Stimulated activated CD4-positive, alpha-beta T cell treated with anti-CD3 and anti-CD28 coated beads, Interleukin-1b, Interleukin-23, amount 100 ng/mL, for 48 hours (primary cell): ENCODE measurements at regions not wholly inside any gene's neighbourhood (a gene's known extent, or its start where the extent isn't known, plus 50 kb on each side); places are given as distances from the start of the nearest gene placed in this dataset.

Experiments
- DNase-seq: peaks from one replicate; pipeline ENCODE4 v3.0.0-alpha.2; 2020

DNA sequence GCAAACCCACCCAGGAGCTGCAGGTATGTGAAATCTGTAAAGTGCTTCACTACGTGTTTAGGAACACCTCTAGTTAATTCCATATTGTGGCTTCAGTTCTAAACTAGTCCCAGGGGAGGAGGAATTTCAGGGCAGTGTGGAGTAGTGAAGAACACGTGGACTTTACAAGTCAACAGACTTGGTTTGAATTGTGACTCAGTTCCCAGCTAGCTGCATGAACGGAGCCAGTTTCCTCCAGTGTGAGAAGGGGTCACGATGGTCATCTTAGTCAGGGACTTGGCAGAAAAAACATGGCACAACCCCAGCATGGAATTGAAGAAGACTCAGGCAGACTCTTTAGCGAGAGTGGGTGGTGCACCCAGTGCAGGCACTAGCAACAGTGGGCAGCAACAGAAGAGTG, 175.7 kb upstream of the UBL3 start:
- DNase-seq: no peak

DNA sequence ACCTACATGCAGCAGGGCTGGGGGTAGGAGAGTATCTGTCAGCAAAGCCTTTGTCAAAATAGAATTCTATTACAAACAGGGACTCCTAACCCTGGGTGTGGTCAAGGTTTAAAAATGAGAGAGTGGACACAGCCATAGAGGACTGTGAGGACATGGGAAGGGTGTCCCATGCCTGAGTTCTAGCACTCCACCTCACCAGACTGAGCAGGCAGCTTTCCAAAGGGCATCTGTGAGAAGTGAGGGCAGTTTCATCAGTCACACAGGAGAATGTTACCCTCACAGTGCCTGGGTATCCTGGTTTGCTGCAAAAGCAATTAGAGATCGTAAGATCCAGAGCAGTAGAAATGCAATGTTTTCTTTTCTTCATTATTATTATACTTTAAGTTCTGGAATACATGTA, 174.9 kb upstream of the UBL3 start:
- no peak for DNase-seq

DNA sequence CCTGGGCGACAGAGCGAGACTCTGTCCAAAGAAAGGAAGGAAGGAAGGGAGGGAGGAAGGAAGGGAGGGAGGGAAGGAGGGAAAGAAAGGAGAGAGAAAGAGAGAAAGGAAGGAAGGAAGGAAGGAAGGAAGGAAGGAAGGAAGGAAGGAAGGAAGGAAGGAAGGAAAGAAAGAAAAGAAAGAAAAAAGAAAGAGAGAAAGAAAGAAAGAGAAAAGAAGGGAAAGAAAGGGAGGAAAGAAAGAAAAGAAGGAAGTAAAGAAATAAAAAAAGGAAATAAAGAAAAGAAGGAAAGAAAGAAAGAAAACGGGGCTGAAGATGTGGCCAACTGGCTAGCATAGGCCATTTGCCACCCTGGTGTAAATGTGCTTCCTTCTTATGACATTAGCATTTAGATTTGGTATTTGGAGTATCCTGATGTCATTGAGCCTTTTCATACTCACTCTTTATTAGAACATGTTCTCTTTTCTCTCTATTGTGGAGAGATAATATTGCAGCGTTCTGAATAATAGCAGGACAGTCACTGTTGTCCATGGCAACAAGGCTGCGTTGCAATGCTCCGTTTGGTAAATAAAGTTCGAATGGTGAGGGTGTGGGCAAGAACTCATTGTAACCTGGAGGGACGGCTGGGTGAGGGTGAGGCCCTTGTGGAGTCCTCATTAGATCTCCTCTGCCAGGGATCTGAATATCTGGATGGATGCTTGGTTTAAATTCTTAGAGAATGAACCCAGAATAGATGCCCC, 173.9 kb upstream of the UBL3 start:
- no peak for DNase-seq

DNA sequence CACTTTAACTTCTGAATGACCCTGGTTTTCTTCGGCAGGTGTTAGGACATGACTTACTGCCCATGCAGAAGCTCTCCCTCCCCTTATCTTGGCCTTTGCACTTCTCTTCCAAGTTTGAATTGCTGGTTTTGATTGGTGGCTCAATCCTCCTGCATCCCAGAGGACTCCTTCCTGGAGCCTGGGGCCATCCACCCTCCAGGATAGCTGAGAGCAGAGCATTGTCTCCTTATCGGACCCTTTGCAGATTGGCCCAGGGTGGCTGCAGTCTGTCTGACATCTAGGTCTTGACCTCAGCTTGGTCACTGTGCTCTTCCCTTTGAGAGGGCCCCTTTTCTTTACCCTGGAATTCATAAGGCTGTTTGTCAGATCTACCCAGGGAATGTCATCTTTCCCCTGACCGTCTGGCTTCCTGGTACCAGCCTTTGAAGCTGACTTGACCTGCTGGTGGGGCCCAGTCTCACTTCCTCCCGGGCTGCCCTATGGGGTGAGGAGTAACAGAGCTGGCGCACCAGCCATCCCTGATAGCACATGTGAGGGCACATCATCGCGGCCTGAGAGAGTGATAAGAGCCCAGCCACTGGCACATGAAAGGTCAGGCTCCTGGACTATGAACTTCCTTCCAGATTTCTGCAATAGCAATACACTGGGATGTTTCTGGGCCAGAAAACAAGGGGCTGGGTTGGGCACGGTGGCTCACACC, 172.9 kb upstream of the UBL3 start:
- no peak for DNase-seq

DNA sequence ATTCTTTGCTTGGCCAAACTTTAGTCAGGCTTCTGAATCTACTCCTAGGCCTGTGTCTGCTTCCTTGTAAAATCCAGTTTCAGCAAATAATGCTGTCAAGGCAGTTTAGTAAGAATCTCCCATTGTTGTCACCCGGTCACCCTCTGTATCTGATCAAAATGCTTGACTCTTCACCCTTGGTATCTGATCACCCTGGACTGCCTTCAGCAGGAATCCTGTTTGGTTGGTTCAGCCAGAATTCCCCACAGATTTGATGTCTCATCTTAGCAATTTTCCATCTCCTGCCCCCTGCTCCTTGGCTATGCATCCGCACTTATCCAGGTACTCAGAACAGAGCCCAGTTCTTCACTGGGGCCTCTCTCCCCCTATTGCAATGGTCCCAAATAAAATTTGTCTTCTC, 172.4 kb upstream of the UBL3 start:
- DNase-seq: no peak

DNA sequence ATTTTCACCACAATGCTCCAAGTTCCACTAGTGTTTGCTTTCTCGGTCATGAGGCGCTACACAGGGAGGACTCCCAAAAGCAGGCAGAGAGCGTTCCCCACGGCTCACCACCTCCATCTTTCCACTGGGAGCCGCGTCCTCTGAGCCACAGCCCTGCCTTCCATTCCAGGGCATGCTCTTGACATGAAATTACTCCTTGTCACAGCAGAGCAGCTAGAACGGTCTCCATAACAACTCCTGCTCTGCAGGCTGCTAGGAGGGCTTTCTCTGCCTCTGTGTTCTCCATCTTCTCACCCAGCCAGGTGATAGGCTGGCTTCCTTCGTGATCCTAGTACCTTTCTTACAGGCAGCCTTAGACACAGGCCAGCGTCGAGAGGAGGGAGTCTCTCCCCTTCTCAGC, 171.8 kb upstream of the UBL3 start:
- DNase-seq: no peak

DNA sequence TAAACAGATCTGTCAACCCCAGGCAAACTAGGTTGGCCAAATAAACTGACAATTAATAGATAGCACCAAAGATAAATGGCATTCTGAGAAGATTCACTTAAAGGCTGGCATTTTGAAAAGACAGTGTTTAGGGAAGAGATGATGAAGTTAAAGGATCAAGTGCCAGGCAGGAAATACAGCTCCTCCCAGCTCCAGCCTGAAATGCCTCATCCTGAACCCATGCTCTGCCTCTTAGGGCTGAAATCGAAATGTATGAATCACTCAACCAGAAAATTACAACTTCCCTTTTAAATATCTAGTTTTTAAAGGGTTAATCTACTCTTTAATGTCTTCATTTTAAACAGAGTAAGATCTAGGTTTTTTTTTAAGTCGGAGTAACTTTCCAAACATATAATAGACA, 171.2 kb upstream of the UBL3 start:
- DNase-seq: no peak

DNA sequence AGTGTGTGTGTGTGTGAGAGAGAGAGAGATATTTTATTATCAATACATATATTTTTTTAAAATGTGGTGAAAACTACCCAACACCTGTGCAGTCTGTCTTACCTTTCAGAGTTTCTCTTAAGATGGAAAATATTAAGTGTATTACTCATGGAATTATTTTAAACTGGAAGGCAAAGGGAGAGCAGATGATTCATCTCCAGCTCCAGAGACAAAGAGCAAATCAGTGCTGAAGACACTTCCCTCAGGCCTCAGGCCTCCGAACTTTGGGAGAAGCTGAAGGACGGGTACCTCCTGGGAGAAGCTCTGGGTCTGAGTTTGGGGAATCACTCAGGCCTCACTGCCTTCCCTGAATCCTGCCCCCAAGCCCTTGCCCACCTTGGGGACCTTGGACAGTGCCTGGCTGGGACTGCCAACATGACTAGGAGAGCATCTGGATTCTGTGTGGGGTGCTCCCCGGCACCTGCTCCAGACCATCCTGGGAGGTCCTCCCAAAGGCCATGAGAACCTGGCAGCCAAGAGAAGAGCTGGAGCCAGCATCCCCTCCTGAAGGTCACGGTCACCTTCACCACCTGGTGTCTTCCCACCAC, 170.4 kb upstream of the UBL3 start:
- no peak for DNase-seq

DNA sequence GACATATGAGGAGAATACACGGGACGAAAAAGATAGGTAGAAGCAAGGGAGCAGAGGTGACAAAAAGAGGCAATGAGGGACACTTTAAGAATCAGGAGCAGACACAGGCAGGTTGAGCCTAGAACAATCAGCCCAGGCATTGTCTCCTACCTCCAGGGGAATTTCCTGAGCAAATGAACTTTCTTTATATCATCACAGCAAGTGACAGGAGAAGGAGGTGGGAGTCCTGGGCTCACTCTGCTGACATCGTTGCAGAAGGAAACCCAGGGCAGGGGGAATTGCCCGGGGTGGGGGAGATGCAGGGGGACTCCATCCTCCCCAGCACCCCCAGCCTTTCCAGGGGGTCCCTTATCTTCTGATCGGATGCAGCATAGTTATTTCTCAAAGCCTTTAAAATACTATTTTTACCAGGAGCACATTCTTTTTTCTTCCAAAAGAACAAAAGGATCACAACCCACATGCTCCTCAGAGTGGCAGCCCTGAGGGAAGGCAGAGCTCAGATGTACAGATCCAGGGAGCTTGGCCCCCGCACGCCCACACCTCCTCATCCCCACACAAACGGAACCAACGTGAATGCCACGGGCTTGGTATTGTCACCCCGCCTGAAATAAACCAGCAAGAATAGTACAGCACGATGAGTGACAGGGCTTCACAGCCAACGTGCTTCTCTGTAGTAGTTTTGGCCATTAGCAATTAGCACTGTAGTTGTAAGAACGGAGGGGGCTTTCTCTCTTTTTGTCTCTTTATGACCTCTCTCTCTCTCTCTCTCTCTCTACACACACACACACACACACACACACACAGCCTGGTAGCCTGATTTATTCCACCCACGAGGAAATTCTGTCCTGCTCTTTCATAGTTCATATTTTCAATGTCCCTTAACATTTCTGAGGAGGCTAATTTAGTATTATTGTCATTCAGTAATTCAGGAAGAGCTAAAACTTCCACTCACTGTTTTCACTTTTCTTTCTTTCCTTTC, 169.5 kb upstream of the UBL3 start:
- DNase-seq: no peak

DNA sequence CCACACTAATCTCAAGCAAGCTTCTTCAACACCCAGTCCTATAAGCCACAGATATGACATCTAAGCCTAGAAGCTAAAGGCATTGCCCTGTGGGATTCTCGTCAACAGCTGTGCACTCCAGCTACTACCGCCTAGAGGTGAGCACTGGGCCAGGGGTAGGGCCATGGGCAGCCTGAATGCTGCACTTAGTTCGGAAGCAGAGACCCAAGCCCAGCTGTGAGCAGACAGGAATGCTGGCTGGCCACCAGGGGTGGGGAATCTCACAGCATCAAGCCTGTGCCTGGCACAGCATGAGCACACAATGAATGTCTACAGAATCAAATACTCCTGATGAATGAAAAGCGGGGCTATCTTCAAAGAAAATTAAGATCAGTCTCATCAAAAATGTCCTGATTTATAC, 167.5 kb upstream of the UBL3 start:
- DNase-seq: no peak

DNA sequence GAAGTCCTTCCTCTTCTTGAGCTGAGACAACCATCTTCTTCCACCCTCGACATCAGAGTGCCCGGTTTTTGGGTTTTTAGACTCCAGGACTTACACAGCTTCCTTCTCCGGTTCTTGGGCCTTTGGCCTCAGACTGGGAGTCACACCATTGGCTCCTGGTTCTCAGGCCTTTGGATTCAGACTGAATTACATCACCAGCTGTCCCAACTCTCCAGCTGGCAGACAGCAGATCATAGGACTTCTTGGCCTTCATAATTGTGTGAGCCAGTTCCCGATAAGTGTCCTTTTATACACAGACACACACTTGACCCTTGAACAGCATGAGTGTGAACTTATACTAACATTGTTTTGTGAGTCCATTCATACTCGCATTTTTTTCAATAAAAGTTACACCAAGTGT, 166.0 kb upstream of the UBL3 start:
- no peak for DNase-seq

DNA sequence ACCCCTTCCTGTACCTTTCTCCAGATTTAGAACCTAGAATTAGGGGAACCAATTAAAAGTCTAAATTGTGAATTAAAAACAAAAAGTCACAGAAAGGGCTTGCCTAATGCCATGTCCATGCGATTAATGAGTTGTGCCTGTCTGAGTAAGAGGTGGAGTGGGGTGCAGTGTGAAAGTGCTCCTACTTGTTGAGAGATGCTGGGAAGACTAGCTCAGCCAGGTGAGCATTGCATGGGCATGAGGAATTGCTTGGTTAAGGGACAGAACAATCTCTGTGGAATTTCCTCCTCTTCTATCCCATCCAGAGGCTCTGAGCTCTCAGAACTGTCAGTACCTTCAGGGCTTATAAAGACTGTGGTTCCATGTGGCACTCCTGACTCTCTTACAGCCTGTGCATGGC, 159.0 kb upstream of the UBL3 start:
- no peak for DNase-seq

DNA sequence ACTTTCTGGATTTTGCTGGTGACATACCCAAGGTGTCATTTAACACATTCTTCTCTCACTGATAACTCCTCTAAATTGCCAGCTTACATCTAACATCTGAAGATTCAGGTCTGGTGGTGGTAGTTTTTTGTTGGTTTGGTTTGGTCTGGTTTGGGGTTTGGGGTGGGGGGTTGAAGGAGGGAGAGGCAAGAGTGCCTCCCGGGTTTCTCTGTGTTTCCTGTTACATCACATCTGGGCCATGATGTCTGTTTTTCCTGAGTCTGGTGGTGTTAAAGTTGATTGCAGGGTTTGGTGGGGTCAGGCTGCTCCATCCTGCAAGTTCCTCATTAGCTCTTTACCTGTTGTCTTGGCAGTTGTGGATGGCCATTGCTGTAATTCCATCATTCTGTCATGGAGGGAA, 155.8 kb upstream of the UBL3 start:
- DNase-seq: no peak

DNA sequence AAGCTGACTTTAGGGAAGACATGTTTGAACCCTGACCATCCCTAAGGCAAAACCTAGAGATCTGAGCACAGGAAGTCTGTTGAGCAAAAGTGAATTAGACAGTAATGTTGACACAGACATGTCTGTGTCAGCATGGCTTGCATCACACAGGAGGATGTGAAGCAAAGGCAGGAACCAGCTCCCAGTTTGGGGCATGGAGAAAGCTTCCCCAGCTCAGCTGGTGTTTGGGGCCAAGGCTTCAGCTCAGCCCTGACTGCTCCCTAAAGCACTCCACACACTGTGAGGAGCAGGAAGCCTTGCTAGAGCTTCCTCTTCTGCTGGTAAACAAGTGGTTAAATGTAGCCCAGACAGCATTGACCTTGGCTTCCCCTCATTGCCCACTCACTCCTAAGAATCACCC, 153.8 kb upstream of the UBL3 start:
- no peak for DNase-seq

DNA sequence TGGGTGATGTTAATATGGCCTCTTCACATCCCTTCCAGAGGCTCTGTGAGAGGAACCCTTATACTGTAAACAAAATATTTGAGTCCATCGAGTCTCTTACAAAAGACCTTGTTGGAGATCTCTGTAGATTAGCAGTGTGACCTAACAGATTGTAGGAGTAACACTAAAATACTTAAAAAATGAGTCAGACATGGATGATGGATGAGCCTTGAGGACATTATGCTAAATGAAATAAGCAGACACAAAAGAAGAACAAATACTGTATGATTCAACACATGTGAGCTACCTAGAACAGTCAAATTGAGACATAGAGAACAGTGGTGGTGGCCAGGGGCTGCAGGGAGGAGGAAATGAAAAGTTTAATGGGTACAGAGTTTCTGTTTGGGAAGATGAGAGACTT, 152.2 kb upstream of the UBL3 start:
- peak; percentile 16 for DNase-seq

DNA sequence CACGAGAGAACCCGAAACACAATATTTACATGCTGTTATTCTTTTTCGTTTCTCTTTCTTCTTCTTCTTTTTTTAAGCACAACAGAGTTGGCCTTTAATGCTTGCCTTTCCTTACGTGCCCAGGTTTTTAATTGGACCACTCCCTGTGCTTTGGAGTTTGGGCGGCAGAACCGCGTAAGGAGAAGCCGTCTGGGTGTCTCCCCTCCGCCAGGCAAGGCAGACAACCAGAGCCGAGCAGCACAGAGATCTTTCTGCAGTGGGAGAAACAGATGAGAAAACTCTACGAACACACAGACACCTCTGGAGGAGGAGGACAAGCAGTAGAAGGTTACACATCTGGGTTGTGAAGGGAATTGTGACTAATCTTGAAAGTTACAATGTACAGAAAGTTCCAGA, 150.0 kb upstream of the UBL3 start:
- no peak for DNase-seq

DNA sequence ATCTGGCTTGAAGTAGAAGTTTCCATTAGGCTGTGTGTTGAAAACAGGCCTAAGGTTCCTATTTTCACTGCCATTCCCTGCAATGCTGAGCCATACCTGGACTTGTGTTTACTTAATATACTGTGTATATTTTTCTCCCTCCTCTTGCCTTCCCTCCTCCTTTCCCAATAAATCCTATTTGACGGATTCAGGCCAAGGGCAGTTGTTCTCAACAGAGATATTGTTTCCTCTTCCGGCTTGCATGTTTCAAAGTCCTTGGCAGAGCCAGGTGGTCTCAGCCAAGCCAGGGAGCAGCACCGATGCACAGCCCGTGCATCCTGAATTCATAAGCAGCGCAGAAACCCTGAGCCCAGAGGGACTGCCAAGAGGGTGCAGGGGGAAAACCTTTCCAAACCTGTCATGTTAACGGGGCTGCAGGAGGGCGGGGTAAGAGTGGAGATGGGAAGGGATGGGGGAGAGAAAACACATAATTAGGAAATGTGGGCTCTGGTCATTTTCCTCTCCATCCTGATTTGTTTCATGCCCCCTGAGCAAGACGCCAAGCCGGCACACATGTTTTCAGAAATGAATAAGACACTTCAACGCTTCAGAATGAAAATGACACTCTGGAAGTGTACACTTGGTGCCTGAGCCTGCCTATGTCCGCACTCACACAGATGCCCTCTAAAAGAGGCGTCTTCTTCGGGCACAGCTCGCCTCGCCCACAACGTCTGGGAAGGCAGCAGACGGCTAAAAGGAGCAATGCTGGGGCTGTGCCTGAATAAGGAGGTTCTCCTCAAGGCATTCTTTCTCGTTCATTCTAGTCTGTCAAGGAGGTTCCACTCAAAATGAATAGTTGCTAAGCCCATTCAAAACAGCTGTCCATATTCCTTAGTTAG, 149.3 kb upstream of the UBL3 start:
- DNase-seq: no peak

DNA sequence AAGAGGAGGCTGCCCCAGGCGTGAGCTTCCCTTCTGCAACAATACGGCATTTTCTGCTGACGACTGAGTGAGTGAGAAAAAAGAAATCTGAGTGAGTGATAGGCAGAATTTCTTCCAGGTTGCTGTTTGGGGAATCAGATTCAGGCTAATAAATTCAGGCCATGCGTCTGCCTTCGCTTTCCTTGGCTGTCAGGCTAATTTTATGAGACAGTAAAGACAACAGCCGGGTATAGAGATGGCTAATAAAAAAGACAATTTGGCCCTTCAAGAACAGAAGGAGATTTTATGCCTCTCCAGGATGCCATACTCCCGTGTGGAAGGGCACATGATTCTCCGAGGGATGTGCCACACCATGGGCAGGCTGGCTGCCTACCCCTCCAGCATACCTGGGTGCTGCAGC, 145.9 kb upstream of the UBL3 start:
- DNase-seq: no peak

DNA sequence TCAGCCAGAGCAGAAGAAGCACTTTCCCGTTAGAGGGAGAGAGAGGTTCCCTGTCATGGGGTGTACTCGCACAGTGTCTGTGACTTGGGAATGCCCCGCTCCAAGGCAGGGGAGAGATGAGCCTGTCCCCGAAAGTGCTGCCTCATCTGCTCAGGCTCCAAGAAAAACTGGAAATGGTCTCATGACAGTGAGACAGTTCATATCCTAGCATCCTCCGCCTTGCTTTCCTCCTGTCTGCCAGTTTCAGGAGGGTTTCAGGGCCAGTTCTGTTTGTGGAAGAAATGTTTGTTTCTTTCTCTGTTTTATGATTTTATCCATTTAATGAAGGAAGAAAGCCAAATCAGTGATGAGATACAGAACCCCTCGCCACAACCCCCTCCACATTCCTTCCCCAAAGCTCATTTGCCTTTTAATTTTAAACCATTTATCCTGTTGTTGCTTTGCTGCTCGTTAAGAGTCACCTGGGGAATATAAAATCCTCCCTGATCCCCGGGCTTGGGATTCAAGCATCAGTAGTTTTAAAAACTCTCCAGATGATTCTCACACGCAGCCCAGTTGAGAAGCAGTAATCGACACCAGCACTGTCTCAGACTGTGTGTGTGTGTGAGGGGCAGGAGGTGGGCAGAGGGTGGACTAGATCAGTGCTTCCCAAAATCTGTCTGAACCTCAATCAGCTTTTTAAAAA, 144.6 kb upstream of the UBL3 start:
- no peak for DNase-seq

DNA sequence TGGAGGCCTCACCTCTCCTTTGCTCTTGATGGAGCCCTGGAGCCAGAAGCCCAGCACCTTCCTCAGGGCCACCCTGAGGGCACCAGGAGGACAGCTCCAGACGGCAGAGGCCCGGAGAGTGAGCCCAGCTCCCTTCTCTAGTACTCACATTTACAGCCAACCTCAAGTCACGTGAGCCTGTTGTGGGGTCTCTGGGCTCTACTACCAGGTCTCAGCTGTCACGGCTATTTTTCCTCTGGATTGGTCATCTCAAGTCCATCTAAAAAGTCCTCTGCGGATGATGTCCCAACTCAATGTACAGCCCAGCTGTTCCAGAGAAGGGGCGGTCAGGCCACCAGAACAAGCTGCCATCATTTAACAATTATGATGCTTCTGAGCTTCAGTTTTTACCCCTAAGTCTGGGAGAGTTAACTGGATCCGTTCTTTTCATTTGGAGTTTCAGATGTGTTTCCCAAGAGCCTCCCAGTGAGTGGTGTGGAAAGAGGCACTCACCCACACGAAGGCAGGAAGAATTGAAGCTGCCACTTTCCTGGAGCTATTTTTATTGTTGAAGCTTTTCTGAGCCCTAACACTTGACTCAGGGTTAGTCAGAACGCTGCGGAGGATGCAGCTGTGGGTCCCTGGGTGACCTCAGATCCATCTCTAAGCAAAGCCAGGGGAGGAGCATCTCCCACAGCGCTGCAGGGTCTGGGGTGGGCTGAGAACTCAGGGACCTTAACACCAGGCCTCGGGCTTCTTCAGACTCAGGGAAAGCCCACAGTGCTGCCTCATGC, 143.5 kb upstream of the UBL3 start:
- DNase-seq: no peak

DNA sequence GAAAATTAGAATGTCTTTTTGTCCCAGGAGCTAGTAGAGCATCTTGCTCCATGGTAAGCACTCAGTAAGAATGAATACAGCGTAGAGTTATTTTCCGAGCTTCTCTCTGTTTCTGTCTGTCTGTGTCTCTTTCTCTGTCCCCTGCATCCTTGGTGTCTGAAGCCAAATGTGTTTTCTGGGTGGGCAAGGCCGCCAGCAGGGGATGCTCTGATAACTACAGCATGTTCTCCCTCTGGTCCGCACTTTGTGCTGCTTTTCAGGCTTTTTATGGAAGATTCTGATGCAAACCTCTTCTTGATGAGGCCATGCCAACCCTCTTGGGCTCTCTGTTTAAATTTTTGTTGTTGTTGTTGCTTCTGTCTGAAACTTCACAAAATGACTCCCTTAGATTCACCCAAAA, 142.8 kb upstream of the UBL3 start:
- DNase-seq: no peak
